SK-N-DZ (cell line): ENCODE measurements at regions not wholly inside any gene's neighbourhood (a gene's known extent, or its start where the extent isn't known, plus 50 kb on each side); places are given as distances from the start of the nearest gene placed in this dataset.

Experiments used
- DNase-seq: peaks from one replicate; pipeline ENCODE4 v3.0.0-alpha.2; 2015; ENCODE audit warnings: low spot score

DNA sequence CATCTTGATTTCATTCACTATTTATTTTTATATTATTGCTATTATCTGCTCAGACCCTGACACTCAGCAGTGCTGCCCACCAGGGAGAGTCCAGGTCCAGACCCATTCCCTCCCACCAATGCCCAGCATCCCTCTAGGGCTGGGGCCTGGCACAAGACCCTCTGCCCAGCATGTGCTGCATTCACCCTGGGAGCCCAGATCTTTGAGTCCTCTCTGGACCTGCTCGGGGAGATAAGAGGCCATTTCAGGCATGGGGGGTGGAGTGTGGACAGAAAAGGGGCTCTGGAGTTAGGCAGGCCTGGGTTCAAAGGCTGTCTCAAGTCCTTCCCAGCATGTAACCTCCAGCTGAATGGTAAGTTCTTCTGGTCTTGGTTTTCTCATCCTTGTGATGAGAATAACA is 209.6 kb downstream of the CYP26B1 start:
- no peak for DNase-seq

- DNase-seq: no peak
These were observed 210.3 kb downstream of the CYP26B1 start for GRCh38 chr2:71937396-71937795.

DNA sequence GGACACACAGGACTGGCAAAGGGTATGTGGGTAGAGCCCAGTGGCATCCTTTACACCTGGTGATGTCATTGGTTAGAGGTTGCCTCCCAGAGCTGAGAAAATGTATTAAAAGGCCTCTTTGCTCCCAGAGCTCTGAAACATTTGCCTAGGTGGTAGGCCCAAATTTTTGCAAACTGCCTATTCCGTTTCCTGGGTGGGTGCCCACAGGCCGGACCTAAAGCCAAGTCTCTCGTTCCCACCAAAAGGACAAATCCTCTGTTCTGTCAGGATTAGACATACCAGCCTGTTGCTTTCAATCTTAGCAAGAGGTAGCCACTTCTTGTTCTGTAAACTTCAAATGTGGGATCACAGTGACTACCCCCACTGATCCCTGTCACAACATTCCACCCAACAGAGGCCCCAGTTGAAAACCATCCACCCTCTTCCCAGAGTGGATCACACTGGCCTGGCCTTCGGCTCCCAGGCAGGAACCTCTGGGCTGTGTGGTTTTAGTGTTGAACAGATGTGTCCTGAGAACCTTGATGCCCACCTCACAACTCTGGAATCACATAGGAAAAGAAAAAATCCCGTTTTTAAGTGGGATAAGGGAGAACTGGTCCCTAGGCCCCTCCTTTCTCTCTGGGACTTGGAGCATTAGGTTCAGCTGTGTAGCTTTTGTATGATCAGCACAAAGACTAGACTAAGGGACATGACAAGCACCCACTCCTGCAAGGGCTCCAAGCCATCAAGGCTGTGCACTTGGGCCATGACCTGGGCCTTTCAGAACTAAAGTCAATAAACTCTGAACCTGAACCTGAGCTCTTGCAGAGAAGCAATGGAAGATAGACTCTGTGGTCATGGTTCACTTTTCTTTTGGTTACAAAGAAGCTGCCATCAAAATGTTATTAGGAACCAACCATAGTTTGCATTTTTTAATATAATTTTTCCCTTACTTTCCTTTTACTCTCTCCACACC is 211.3 kb downstream of the CYP26B1 start:
- no peak for DNase-seq

DNA sequence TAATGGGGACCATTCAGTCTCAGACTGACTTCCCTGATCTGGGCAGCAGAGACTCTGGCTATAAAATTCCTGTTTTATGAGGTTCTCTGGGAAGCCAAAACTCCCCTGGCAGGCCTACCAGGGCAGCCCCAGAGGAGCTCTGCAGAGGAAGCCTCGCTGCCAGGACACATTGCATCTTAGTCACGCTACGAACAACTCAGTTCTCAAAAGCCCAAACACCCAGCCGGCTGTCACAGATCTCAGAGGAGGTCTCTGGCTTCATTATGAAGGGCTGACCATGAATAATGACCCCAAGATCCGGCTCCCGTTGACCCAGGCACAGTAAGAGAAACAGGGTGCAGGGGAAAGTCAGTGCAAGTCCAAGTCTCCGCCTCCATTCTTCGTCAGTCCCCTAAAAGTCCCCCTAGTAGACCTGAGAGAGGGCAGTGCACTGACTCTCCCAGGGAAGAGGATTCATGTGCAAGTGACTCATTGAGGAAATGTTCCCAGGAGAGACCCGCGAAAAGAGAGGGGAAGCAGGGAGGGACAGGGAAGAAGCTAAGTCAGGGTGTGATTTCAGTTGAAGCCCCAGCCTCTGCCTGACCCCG is 212.3 kb downstream of the CYP26B1 start:
- no peak for DNase-seq

GRCh38 chr2:71934595-71935261 is 212.9 kb downstream of the CYP26B1 start:
- DNase-seq: no peak

DNA sequence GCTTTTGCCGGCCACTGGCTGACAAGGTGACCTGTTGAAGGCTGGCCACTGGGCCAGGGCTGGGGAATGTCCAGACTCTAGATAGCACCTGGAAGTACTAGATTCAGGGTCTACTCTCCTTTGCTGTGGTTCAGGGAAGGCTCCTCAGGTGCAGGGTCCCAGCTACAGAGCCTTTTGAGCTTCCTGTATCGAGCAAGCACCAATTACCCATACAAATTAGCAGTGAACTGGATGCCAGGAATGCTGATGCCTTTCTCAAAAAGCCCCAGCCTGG is 213.4 kb downstream of the CYP26B1 start:
- no peak for DNase-seq

DNA sequence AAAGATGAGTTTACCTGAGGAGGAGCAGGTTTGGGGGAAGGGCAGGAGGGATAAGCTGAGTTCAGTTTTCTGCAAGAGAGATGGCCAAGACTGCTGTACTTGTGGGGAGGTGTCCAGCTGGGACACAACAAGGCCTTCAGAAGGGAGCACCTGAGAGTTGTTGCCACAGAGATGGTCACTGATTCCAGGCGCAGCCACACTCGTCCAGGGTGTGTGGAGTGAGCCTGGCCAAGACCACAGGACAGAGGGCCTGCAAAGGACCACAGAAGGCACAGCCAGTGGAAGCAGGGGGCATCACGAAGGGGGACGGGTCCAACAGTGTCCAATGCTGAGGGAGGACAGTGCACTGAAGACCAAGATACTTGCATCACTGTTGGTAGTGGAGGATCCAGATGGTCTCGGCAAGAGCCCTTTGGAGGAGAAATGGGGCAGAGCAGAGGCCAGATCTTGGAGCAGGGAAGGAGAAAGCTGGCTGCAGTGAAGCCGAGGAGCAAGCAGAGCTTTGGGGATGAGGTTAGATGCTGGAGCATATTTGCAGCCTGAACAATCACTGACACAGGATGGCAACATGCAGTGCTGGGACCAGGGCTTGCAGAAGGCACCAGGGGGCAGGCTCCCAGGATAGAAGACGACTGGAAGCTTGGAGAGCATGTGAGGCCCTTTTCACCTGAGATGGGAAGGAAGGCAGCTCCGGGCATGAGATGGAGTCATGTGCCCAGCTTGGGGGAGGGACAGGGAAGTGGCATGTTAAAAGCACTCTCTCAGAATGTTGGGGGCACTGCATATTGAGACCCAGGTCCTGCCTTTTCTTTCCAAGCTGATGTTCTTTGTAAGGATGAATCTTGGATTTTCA is 214.0 kb downstream of the CYP26B1 start:
- DNase-seq: peak; percentile 37

DNA sequence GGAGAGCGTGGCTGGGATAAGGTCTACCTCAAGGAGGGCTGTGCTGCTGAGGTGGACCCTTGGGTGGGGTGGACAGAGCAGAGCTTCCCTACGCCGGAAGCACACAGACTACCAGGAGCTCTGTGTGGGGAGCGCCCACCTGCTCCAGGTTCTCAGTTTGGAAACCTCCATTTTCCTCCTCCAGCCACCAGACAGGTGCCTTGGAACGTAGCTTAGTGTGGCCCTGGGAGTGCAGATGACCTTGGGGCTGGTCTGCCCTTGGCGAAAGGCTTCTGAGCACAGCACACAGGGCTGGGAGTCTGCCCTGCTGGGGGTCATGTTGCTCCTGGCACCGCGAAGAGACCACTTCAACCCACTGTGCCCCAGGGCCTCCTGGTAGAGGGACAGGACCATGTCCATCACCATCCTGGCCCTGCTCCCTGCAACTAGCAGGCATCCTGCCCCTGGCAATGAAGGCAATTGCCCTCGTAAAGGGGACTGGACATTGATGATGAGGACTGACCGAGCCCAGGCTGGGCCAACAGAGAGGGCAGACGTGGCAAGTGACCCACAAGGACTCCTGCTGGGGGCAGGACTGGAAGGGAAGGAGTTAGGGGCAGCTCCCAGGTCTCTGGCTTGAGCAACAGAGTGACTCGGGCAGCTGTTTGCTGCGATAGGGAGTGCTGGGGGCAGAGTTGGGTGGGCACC is 214.7 kb downstream of the CYP26B1 start:
- DNase-seq: no peak

GRCh38 chr2:71932037-71932779 is 215.5 kb downstream of the CYP26B1 start:
- DNase-seq: no peak

DNA sequence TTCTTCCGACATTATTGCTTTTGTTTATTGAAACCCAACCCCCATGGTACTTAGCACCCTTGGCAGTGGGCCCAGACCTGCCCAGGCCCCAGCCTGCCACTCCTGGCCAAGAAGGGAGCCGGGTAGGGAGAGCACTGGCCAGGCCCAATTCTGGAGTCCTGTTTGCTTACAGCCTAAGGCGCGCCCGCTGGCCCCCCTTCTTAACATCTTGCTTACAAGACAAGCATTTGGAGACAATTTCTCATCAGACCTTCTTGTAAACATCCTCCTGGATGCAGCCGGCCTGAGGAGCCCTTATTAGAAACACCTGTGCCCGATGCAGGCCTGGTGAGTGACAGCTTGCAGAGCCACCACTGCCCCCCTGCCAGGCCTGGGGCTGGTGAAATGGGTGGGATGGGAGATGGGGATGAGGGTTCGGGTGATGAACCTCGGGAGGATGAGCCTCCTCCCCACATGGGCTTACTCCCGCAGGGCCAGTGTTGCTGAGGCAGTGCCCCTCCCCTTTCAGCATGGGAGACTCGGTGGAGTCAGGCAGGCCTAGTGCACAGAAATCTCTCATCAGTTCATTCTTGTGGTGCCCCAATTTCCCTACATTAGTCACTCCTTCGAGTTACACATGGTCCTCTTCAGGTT is 217.5 kb downstream of the CYP26B1 start:
- DNase-seq: peak; percentile 45

GRCh38 chr2:71929482-71929772 is 218.2 kb downstream of the CYP26B1 start:
- no peak for DNase-seq

- DNase-seq: no peak
These were observed 218.8 kb downstream of the CYP26B1 start for GRCh38 chr2:71928734-71929481.

GRCh38 chr2:71927757-71928715 is 219.6 kb downstream of the CYP26B1 start:
- DNase-seq: no peak

DNA sequence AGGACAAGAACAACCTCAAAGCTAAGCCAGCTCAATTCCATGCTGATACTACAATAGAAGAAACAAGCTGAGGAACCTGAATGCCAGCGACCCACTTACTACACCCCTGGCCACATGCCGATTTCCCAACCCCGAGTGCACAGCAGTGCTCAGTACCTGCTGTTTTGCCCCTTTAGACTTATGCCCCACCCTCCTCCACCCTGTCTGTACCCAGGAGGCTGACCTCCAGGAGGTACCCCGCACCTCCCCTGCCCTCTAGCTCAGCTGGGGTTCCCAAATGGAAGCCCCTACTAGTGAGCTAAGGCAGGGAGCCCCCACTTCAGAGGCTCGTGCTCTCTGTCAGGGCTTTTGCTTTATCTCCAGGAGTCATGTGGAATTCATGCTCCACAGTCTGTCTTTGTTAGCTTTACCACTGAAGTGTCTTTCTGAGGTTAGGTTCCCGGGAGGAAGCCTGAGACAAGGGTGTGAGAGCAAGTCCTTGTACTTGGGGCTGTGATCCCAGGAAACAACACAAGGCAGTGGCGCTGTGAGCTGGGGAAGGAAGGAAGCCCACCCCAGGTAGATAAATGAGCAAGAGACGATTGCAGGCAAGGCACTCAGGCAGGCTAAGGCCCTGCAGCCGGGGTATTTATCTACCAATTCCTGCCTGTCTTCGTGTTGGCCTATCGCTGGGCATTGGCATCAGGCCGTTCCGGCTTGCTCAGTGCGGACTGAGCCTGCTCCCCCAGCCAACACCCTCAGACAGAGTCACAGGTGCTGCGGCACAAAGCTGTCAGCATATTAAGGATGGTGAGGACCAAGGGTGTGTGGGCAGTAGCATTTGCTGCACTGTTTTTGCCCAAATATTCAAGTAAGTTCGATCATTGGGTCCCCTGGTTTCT is 220.5 kb downstream of the CYP26B1 start:
- no peak for DNase-seq

- no peak for DNase-seq
These were observed 221.6 kb downstream of the CYP26B1 start for GRCh38 chr2:71926089-71926447.

GRCh38 chr2:71925268-71926088 is 222.2 kb downstream of the CYP26B1 start:
- DNase-seq: no peak
